ENCODE measurements at regions not wholly inside any gene's neighbourhood (a gene's known extent, or its start where the extent isn't known, plus 50 kb on each side); places are given as distances from the start of the nearest gene placed in this dataset. TPM values are rescaled to one million over a fixed set of nuclear protein-coding genes. Genes with fewer than 3 reads are reported as not detected.
A peak's percentile ranks its signal among the peaks of the same experiment; 100 is the strongest.

DNA sequence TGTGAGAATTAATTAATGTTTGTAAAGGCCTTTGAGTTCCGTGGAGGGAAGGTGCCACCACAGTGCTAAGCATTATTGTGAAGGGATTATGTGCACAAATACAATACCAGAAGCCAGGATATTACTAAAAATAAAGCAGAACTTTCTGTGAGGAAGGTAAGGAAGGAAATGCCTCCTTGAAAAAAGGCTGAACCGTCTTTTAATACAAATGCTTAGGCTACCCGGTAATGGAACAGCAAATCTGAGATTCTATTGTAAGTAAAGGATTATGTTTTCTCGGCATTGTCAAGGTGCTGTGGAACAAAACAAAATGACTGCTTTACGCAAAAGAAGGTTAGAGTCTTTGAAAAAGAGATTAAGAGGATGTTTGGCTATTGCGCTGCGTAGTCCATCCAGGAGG lies 57.9 kb upstream of the SPRY1 start:
- DNase-seq (ENCODE audit: extremely low spot score): no peak
- H3K4me3 ChIP-seq (ENCODE audit: low read depth, low read length): no peak overlapping the region
- no peak overlapping the region for H3K27ac ChIP-seq (ENCODE audit: low read depth)
- no peaks in the 10 kb centered on the region for H3K36me3 ChIP-seq (ENCODE audit: insufficient read depth)
- WGBS: 78% methylated on average over 7 of the region's 7 CpGs
- peaks cover 2% of the 10 kb centered on the region for H3K4me1 ChIP-seq (ENCODE audit: insufficient read depth)

DNA sequence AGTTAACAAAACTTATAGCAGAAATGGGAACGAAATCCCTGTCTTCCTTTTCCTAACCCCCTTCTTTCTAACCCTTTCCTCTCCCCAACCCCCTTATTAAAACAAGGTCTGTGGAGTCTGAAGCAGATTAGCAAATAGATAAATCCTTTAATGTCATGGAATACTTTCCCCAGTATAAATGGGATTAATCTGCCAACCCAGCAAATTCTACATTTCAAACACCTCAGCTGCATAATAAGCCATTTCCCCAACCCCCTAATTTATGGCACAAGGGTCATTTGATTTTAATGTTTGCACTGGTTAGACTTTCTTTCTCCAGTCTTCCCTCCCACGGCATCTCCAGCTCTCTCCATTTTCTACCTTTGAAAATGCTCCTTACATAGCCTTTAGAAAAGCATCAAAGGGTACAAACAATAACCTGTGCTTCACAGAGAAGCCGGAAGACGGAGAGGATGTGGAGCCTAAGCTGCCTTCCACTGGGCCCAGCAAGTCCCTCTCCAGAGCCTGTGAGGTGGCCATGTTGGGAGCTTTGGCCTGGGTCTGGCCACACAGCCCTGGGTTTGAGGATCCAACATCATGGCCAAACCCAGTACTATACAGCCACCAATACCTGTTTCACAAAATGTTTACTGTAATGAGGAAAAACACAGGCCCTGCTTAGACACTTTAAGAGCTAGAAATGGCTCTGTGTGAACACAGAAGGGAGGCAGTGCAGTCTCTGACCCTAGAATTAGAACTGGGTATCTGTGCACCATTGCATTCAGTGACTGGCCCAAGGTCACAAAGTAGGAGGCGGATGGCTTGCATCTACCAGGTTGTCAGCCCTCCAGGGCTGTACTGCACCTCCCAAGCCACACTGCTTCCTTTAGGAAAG lies 56.9 kb upstream of the SPRY1 start:
- 92% methylated on average over 5 of the region's 5 CpGs for WGBS
- peak overlapping the region; percentile 56 for H3K27ac ChIP-seq (ENCODE audit: low read depth)
- DNase-seq (ENCODE audit: extremely low spot score): no peak

GRCh38 chr4:123340381-123340701 lies 56.3 kb upstream of the SPRY1 start:
- Histone ChIP-seq H3K36me3 (ENCODE audit: insufficient read depth) (no peaks in the 10 kb centered on the region), H3K4me3 (ENCODE audit: low read depth, low read length) (no peak overlapping the region), H3K27ac (ENCODE audit: low read depth) (no peak overlapping the region), H3K4me1 (ENCODE audit: insufficient read depth) (peaks cover 2% of the 10 kb centered on the region)
- DNase-seq (ENCODE audit: extremely low spot score): no peak
- WGBS: 77% methylated on average over 7 of the region's 7 CpGs

More for the DNA sequence above, 56.9 kb upstream of the SPRY1 start:
- H3K36me3 ChIP-seq (ENCODE audit: insufficient read depth): no peaks in the 10 kb centered on the region
- peaks cover 2% of the 10 kb centered on the region for H3K4me1 ChIP-seq (ENCODE audit: insufficient read depth)
- no peak overlapping the region for H3K4me3 ChIP-seq (ENCODE audit: low read depth, low read length)

- Histone ChIP-seq H3K4me1 (ENCODE audit: insufficient read depth) (peaks cover 2% of the 10 kb centered on the region), H3K27ac (ENCODE audit: low read depth) (no peak overlapping the region), H3K4me3 (ENCODE audit: low read depth, low read length) (no peak overlapping the region), H3K36me3 (ENCODE audit: insufficient read depth) (no peaks in the 10 kb centered on the region)
- WGBS: 88% methylated on average over 2 of the region's 2 CpGs
- DNase-seq (ENCODE audit: extremely low spot score): no peak
Measured at GRCh38 chr4:123342498-123342897, 54.1 kb upstream of the SPRY1 start.

- DNase-seq (ENCODE audit: extremely low spot score): no peak
- Histone ChIP-seq H3K4me1 (ENCODE audit: insufficient read depth) (peaks cover 2% of the 10 kb centered on the region), H3K36me3 (ENCODE audit: insufficient read depth) (no peaks in the 10 kb centered on the region), H3K27ac (ENCODE audit: low read depth) (no peak overlapping the region), H3K4me3 (ENCODE audit: low read depth, low read length) (no peak overlapping the region)
- 88% methylated on average over 13 of the region's 13 CpGs for WGBS
Measured at GRCh38 chr4:123343400-123344041, 53.1 kb upstream of the SPRY1 start.

DNA sequence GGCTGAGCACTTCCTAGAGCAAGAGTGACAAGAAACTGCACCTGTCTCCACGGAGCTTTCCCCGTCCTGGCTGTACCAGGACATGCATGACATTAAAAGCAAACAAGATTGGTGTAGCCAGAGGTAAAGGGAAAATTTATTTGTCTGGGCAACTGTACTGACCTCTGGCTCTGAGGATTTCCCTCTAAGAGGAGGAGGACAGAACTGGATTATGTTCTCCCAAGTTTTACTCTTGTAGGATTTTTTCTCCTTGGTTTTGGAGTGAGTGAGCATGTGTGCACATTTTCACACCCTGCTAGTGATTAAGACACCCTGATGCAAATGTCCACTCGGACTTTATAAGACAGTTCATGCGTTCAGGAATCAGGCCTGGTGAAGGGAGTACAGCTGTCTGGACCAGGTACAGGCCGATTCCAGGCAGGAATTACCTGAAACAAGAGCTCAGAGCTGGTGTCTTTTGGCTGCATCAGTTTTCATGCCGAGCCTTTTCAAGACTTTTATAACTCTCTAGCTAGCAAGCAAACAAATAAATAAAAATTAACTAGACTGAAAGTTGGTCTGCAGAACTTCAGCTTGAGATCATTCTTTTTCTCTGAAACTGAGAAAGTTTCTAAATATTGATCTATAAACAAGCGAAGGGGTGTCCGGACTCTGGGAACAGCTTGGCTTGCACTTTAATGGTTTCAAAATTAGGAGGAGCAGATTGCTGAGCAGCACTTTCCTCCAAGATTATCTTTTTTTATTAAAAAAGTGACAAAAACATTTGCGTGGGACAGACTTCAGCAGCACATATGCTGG lies 51.3 kb upstream of the SPRY1 start:
- Histone ChIP-seq H3K4me1 (ENCODE audit: insufficient read depth) (peaks cover 2% of the 10 kb centered on the region), H3K36me3 (ENCODE audit: insufficient read depth) (no peaks in the 10 kb centered on the region), H3K4me3 (ENCODE audit: low read depth, low read length) (no peak overlapping the region), H3K27ac (ENCODE audit: low read depth) (no peak overlapping the region)
- DNase-seq (ENCODE audit: extremely low spot score): no peak
- 62% methylated on average over 9 of the region's 9 CpGs for WGBS

- Histone ChIP-seq H3K27ac (ENCODE audit: low read depth) (no peak overlapping the region), H3K4me3 (ENCODE audit: low read depth, low read length) (no peak overlapping the region), H3K36me3 (ENCODE audit: insufficient read depth) (no peaks in the 10 kb centered on the region), H3K4me1 (ENCODE audit: insufficient read depth) (no peaks in the 10 kb centered on the region)
- DNase-seq (ENCODE audit: extremely low spot score): no peak
- 56% methylated on average over 3 of the region's 3 CpGs for WGBS
Measured at GRCh38 chr4:123345935-123346300, 50.7 kb upstream of the SPRY1 start.

GRCh38 chr4:123346330-123346940 lies 50.2 kb upstream of the SPRY1 start:
- Histone ChIP-seq H3K27ac (ENCODE audit: low read depth) (no peak overlapping the region), H3K4me1 (ENCODE audit: insufficient read depth) (no peaks in the 10 kb centered on the region), H3K36me3 (ENCODE audit: insufficient read depth) (no peaks in the 10 kb centered on the region), H3K4me3 (ENCODE audit: low read depth, low read length) (no peak overlapping the region)
- DNase-seq (ENCODE audit: extremely low spot score): no peak
- 67% methylated on average over 7 of the region's 7 CpGs for WGBS

Small RNA genes lying in the stretch of these regions (small RNA-seq; reads per million reads assigned to genes)
- gene AC026402.1: not detected

All from urinary bladder (tissue), 4 donors.